Umbilical cord (tissue), 1 donor: ENCODE measurements at regions not wholly inside any gene's neighbourhood (a gene's known extent, or its start where the extent isn't known, plus 50 kb on each side); places are given as distances from the start of the nearest gene placed in this dataset.
A peak's percentile ranks its signal among the peaks of the same experiment; 100 is the strongest.
"Not testable (repeated sequence)": the region's sequence is repeated elsewhere in the genome, so short reads cannot be mapped to it uniquely, and the experiment has no call there.

ENCODE experiments used
- DNase-seq: peaks from one replicate; pipeline ENCODE4 v3.0.0-alpha.2; 2015; ENCODE audit warnings: low spot score

DNA sequence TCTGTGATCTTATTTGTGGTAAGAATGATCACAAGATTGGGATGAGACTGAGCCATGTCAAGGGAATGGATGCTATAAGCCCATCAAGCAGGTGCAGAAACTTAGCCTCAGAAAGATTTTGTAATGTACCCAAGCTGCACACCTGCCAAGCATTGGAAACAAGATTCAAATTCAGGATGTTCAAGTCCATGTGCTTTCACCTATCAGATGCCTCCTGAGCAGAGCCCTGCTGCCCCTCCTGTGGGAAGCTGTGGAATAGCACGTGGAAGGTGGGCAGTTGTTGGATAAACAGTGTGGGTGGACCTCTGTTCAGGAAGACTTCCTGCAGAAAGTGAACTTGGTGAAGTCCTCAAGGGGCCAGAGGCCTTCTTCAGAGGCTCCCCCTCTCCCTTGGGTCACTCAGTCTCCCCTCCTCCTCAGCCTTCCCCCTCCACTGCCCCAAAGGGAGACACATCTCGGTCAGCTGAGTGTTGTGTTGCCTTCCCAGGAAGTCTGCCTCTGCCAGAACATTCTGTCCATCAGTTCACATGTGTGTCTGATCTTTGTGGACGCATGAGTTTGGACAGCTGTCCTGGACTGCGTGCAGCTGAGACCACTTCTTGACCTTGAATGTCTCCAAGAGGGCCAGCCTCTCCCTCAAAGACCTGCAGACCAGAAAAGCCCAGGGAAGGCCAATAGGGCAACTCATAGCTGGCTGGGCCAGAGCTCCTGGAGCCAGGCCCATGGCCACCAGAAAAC, 186.1 kb downstream of the INHBB start:
- no peak for DNase-seq

DNA sequence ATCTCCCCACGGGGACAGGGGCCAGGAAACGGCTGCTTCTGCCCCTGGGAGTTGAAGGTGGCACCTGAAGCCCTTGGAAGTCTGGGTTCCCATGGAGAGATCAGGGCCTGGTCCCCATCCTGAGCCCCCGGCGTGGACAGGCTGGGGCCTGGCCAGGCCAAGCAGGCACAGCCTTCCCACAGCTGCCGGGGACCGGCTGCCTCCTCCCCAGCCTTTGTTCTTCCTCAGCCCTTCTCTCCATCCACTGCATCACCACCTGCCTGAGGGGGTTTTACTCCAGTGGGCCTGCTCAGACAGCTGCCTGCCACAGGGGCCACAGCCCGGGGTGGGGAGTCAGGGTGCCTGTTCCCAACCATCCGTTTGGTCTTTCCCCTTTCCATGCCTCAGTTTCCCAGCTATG, 187.7 kb downstream of the INHBB start:
- no peak for DNase-seq

DNA sequence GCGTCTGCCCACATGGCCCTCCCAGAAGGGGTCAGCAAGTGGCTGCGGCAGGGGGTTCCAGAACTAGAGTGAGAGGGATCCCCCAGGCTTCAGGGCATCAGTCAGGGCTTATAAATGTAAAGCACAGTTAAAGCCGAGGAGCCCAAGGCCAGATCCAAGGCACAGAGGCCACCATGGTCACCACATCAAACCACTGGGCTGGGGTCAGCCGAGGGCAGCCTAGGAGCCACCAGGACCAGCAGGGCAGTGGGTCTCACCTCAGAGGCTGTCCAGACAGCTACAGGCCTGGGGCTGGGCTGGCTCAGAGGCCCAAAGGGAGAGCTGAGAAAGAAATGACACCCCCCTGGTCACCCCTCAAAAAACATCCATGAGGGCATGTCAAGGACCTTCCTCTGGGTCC, 188.5 kb downstream of the INHBB start:
- DNase-seq, result no peak

DNA sequence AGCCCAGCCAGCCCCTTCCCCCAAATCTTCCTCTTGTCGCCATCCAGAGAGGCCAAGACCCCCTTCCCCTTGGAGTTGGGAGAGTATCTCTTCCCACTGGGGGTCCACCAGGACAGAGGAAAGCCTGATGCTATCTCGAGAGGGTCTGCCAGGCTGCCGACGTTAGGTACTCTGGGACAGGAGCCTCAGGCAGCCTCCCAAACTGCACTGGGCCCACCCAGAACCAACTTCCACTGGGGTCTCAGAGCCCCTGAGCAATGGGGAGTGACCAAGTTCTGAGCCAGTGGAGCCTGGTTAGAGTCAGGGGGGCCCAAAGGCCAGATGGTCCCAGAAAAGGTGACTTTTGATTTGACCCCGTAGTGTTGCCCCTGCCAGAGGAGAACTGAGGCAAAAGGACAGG, 189.1 kb downstream of the INHBB start:
- no peak for DNase-seq

DNA sequence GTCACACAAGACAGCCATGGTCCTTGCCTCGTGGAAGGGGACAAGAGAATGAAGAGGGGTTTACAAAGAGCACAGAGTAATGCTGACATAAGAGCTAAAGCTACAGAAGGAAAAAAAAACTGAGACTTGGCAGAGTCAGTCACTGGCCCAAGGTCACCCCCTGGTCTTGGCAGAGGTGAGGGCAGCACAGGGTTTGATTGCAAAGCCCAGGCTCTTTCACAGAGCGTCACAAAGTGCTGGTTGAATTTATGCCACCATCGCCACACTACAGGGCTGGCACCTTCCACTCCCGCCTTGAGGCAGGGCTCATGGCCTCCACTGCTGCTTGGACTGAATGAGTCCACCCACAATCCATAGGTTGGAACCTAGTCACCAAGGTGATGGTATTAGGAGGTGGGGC, 190.2 kb downstream of the INHBB start:
- no peak for DNase-seq

DNA sequence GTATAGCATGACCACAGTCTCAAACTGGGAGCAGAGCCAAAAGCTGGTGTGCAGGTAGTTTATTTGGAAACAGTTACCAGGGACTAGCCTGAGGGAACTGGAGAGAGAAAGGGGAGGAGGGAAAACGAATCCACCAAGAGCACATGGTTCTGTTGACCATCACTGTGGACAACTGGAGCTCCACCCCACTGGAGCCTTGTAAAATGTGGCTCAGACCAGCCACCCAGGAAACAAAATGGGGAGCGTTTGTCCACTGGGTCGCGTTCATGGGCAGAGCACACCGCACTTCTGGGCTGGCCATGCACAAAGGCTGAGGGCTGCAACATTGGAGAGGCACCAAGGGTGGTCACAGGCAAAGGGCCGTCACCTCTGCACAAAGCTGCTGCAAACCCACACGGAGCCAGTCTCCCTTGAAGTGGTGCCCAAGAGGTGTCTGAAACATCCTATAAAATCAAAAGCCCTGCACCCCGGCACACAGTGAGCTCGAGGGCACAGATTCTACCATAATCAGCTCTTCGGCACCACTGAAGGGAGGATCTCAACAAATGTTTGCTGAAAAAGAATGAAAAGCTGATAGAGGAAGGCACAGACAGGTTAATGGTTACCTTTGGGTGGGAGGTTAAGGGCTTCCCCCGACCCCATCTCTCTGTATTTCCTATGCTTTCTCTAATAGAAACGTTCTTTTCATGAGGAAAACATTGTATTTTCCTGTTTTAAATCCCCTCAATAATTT, 192.9 kb downstream of the INHBB start:
- DNase-seq, result no peak

DNA sequence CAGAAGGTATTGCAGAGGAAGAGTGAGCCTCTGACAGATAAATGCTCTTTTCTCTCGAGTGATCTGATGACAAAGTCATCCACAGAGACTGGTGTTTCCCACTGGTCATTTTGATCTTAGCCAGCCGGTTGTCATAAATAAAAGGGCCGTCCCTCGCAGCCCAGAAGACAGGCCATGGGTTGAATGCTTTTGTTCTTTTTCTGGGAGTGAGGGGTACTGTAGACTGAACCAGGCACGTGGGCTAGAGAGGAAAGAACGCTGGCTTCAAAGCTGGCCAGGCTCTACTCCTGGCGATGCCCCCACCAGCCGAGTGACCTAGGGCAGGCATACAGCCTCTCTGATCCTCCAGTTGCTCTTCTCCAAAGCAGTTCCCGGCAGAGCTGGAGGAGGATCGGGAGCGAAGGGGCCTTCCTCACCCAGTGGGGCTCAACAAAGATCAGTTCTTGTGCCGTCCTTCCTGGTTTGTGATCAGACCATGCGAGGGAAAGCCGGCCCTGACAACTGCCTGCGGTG, 193.5 kb downstream of the INHBB start:
- peak; percentile 28 for DNase-seq

DNA sequence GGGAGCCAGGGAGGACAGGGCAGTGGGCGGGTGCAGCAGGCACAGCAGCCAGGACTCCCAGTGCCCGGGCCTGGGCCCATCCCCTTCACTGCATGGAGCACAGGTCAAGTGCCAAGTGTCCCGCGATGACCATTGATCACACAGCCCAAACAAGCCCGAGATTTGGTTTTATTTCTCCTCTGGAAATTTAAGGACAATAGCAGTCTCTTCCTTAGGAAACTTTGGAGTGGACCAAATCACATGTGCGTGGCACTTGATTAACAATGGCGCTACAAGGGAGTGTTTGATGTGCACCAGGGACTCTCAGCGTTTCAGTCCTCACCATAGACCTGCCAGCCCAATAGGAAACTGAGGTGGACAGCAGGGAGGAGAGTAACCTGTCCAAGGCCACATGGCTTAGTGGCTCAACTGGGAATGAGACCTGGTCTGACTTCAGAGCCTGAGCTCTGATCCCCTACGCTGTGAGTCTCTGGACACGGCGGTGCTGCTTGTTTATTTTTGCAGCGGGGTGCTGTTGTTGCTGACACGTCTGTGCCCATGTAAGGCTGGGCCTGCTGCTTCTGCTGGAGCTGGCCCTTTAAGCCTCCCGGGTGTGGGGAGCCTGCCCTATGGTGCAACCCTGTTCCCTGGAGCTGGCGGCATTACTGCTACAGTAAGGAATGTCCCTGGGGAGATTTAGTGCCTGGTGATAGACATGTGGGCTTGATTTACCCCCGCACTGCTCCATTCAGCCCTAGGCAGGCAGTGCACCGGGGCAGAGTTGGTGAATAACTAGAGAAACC, 194.2 kb downstream of the INHBB start:
- DNase-seq, result peak; percentile 89

DNA sequence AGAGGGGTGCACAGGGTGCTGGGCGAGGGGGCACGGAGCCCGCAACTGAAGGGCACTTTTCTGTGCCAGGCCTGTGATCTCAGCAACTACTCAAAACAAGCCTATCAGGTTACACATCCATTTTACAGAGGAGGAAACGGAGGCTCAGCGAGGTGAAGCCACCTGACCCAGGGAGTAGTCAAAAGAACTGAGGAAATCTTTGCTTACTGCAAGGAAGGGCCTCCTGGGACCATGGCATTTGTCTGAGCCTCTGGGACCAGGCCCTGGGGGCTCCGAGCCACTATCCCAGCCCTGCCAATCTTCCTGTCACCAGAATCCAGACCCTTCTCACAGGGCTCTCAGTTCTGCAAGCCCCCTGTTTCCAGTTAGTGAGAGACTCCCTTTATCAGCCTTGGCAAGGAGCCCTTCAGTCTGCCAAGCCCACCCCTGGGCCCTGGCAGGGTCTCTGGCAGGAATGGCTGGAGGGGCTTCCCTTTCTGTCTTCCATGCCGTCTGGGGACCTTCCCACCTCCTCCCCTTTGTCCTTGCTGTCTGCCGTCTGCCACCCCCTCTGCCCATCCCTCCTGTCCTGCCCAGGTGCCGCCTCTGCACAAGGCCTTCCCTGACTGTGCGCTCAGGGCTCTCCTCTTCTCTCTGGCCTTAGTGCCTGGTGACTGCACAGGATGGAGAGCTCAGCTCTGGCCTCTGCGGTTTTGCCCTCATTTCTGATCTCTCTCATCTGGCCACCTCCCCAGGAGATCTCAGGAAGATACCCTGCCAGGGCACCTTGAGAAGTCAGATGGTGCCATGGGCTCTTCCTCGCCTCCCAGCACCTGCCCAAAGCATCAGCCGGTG, 194.7 kb upstream of the GLI2 start:
- DNase-seq, result no peak

DNA sequence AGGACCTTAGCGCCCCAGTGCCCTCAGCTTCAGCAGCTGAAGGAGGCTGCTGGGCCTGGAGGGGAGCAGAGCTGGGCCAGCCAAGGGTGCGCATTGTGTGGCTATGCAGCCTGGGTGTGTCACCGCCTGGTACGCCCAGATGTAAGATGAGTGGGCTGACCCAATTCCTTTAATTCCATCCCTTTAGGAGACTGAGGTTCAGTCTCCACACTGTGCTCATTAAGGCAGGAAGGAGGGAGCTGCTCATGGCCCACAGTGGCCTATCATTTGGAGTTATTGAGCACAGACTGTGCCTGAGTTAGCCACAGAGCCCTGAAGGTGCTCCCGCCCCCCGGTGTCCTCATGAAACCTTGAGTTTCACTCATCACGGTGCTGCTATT, 194.1 kb upstream of the GLI2 start:
- no peak for DNase-seq

DNA sequence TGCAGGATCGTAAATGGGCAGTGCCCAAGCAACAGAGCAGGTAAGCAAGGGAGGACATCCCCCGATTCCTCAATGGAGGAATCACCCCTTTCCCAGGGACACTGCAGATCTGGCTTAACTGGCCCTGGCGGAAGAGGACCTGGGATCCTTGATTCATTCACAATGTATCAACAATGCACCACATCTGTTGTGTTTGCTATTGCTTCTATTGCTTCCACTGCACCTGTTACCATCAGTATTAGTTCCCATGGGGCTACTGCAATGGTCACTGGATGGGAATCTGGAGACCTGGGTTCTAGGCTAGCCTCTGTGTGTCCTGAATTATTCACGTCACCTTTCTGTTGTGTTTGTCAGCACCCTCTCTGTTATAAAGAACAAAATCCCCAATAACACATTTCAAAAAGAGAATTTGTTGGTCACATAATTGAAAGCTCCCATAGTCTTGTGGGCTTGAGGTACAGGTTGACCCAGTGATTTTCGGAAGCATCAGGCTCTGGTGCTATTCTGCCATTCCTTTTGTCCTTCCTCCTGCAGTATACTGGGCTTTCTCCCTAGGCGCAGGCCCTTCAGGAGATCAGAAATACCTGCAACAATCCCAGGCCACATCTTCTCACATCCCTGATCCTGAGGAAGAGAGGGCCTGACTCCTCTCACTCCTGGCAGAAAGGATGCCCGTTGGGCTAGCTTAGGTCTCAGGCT, 193.5 kb upstream of the GLI2 start:
- DNase-seq, result no peak

DNA sequence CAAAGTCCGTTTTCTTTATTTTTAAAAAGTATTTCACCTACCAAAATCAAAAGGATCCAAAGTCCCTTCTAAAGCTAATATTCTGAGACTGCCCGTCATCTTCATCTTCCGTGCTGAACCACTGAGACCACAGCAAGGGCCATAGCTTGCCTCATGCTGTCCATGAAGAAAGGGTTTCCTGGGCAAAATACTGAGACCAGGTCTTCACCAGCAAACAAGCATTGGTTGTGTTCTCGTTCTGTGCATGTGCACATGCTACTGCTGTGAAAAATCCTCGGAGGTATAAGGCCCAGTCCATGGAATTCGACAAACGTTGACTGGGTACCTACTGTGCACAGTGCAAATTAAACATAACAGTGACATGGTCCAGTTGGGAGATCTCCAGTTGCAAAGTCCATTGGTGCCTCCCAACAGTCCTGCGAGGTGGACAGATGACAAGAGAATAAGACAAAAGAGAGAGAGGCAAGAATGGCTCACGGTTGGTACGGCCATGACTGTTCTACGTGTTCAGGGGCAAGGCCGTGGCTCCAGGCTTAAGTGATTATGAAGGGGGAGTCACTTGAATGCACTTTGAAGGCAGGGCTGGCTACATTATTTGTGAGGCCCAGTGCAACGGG, 192.6 kb upstream of the GLI2 start:
- no peak for DNase-seq

DNA sequence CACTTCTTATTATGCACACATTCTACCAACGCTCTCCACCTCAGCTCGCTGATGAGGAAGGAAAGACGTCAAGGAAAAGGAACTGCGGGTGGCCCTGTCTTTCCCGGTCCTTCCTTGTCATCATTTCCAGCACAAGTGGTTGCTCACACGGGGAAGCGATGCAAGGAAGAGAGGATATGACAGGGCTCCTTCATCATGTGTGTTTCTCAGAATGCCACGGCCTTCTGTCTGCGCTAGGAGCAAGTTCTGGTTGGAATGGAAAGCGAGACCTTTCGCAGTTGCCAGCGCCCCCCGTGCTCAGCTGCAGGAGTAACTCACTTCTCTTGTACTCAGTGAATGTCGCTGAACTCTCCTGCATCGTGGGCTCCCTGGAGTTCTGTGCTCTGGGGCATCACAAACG, 191.8 kb upstream of the GLI2 start:
- DNase-seq, result no peak

DNA sequence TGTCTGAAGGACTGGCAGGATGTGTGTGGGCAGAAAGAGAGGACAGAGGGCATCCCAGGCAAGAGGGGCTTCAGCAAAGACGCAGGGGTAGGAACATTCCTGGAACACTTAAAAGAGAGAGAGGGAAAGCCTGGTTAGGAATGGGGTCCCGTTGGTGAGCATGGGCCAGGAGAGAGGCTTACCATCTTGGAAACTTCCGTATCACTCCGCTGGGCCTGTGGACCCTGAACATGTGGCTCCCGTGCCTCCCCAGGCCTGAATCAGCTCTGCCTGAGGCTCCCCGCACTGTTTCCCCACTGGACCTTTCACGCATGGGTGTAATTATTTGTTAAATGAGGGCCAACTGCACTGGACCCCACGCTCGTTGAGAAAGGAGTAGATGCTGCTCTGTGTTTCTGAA, 191.1 kb upstream of the GLI2 start:
- no peak for DNase-seq

DNA sequence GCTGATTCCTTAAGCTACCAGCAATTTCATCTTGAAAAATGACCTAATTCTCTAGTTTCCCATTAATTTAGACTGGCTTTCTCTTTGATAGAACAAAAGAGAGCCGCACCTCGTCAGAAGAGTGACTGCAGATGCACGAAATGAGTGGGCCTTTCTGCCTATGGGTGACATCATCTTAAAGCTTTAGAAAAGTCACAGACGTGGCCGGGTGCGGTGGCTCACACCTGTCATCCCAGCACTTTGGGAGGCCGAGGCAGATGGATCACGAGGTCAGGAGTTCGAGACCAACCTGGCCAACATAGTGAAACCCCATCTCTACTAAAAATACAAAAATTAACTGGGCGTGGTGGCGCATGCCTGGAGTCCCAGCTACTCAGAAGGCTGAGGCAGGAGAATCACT, 190.7 kb upstream of the GLI2 start:
- DNase-seq, result not testable (repeated sequence)

DNA sequence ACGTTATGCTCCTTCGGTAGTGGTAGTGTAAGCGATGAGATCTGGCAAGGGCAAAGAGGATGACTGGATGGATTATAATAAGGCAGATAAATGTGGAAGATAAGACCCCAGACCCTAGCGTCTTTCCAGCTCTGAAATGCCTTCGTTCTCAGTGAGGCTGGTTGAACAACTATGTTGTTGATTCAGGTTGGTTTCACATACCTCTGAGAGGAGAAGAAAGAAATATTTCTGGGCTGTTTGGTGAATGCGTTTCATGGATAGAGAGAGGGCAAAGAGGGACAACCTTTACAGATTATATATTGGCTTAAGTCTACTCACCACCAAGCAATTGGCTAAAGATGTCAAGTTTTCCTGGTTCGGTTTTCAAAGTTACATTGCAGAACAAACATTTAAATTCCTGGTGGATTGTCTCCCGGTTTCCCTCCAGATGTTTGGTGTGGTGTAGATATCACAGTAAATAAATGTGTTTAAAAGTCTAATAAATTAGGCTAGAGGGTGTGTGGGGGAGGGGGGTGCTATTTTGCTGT, 190.1 kb upstream of the GLI2 start:
- no peak for DNase-seq

DNA sequence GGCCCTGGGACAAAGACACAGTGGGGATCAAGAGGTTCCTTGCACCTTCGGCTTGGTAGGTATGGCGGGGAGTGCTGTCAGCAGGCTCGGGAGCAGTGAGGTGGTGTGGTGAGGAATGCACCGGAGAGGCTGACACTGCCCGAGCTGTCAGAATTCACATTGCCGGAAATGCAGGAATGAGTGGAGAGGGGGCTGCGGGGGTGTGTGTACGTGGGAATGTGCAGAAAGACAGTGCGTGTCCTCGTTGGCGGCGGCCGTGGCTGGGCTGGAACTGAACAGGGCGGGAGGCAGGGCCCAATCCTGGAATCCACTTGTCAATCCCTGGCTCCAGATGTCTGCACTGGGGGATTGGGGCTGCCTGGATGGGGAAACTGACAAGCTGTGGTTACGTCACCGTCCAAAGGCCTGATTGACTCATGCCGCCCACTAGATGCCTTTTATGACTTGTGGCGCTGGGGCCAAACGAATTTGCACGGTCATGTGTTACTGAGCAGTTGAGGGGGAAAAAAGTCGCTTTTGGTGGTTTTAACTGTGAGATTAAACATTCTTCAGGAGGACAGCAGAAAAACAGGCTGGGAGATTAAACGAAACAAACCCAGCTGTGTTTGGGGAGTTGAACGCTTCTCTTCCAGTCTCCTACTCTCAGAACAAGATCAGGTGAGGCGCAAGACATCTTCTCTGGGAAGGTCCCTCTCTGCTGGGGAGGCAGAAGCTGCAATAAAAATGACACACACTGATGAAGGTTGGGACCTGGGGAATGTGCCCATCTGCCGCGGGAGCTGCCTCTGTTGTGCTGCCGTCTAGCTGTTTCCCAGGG, 189.4 kb upstream of the GLI2 start:
- DNase-seq, result peak; percentile 88

DNA sequence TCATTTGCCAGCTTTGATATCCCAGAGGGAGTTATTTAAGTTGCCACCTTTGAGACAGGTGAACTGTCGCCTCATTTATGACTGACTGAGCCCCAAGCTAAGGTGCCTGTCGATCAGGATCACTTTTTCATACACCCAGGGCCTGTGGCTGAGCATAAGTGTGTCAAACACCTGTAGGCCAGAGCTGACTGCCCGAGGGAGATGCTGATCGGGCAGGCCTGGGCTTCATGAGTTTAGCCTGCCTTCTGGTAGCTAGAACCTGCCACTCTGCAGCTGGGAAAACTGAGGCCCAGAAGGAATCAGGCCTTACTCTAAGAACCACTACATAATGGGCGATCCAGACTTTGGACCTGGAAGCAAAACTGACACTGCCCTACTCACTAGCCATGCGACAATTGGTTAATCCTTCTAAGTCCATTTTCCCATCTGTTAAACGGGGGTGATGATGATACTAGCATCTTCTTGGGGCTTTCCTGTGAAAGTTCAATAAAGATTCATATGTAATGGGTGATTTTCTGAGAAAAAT, 188.7 kb upstream of the GLI2 start:
- no peak for DNase-seq

DNA sequence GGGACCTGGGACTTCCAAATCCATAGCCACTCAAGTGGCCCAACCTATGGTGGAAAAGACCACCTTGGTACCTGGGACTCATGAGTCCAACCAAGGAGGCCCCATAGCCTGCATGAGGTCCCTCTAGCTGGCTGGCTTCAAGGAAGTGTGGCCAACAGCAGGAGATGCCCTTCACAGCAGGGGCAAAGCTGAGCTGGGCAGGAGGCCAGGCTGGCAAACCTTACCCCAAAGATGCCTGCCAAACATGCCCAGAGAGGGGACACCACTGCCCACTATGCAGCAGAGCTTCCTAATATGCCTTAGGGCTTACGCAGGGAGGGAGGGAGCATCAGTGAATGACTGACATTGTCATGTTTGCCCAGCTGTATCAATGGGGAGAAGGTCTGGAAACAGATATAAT, 188.0 kb upstream of the GLI2 start:
- DNase-seq, result no peak
